PC-9 (cell line): ENCODE measurements at regions not wholly inside any gene's neighbourhood (a gene's known extent, or its start where the extent isn't known, plus 50 kb on each side); places are given as distances from the start of the nearest gene placed in this dataset.

Source experiments
- CTCF ChIP-seq: fragments of 200-600 bp; sonication (generic); conservative IDR thresholded peaks from 2 replicates; pipeline ENCODE4 v1.6.1; 2017; ENCODE audit warnings: mixed run types, antibody characterized with exemption, mild to moderate bottlenecking, moderate library complexity
- EZH2 ChIP-seq: fragments of 200-600 bp; sonication (generic); IDR thresholded peaks from 2 replicates; pipeline ENCODE4 v1.8.0; 2017; ENCODE audit warnings: antibody characterized with exemption, low read depth

DNA sequence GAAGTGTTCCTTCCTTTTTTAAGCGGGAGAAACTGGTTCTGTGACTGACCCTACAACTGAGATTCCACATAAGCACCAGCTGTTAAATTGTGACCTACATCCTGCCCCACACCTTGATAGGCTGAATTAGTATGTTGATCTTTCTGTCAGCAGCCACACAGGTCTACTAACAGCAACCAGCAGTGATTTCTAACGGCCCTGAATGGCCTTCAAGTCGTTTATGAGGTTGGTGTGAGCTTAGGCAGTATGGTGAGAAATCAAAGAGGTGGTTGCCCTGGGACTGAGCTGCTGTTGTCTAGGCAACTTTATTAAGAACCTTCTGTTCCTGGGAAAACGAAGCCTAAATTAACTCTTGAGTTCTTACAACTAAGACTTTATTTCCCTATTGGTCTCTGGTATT is 197.2 kb upstream of the FSHR start:
- TF ChIP-seq EZH2: no peak
- no peak for TF ChIP-seq CTCF
